Urinary bladder (tissue), 3 donors: ENCODE measurements at regions not wholly inside any gene's neighbourhood (a gene's known extent, or its start where the extent isn't known, plus 50 kb on each side); places are given as distances from the start of the nearest gene placed in this dataset.

Experiments used
- DNase-seq: peaks from one replicate; pipeline ENCODE4 v3.0.0-alpha.2; 2015; ENCODE audit errors: extremely low spot score
- H3K27ac ChIP-seq: one replicate; pipeline ENCODE4 v1.5.1; 2013; ENCODE audit warnings: low read depth, mild to moderate bottlenecking, moderate library complexity
- H3K36me3 ChIP-seq: one replicate; pipeline ENCODE4 v1.6.1; 2013; ENCODE audit warnings: mild to moderate bottlenecking, moderate library complexity; ENCODE audit not compliant: insufficient read depth
- H3K4me1 ChIP-seq: one replicate; pipeline ENCODE4 v1.6.1; 2013; ENCODE audit warnings: mild to moderate bottlenecking, moderate library complexity; ENCODE audit not compliant: insufficient read depth
- H3K4me3 ChIP-seq: one replicate; pipeline ENCODE4 v1.5.1; 2013; ENCODE audit warnings: low read depth, low read length
- WGBS: extraction: QIAGEN DNeasy Blood & Tissue Kit; methylation state at CpG from one replicate; pipeline ENCODE4 v1.1.7; 2013; 5-methylcytosine and 5-hydroxymethylcytosine counted together
- donor health status: healthy with polysubstance abuse.
- donor health status: healthy.

DNA sequence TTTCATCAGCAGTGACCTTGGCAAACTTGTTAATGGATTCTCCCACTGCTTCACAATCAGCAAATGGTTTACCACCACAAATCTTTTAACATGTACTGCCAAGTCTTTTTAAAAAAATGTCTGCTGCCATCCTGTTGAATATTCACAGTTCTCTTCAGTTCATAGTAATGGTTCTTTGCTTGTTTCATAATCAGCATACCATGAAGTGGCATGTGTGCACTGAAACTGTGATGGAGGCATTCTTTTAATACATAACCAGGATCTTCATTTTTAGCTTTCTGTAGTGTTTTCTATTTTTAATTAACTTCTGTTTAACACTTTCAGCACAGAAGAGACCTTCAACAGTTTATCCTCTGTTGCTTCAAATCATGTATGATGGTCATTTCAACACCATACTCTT lies 230.1 kb upstream of the ARSJ start:
- no peaks in the 10 kb centered on the region for H3K4me1 ChIP-seq
- H3K4me3 ChIP-seq, result no peak overlapping the region
- H3K27ac ChIP-seq, result no peak overlapping the region
- H3K36me3 ChIP-seq, result no peaks in the 10 kb centered on the region
- DNase-seq, result no peak

DNA sequence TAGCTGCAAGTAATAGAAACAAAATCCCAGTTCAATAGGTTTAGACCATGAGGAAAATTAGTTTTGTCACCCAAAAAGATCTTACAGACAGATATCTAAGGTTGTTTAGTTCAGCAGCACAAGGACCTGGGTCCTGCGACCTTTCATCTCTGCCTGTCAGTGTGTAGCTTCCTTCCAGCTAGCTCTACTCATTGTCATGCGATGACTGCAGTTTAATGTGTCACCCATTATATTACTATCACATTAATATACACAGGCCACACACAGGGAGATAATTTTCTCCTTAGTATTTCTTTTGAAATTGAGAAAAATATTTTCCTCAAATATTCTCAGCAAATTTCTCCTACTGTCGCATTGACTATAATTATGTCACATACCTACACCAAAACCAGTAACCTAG lies 232.1 kb upstream of the ARSJ start:
- no peak overlapping the region for H3K4me3 ChIP-seq
- 93% methylated on average over 3 of the region's 3 CpGs for WGBS
- no peaks in the 10 kb centered on the region for H3K36me3 ChIP-seq
- no peak for DNase-seq
- no peak overlapping the region for H3K27ac ChIP-seq
- H3K4me1 ChIP-seq, result no peaks in the 10 kb centered on the region

DNA sequence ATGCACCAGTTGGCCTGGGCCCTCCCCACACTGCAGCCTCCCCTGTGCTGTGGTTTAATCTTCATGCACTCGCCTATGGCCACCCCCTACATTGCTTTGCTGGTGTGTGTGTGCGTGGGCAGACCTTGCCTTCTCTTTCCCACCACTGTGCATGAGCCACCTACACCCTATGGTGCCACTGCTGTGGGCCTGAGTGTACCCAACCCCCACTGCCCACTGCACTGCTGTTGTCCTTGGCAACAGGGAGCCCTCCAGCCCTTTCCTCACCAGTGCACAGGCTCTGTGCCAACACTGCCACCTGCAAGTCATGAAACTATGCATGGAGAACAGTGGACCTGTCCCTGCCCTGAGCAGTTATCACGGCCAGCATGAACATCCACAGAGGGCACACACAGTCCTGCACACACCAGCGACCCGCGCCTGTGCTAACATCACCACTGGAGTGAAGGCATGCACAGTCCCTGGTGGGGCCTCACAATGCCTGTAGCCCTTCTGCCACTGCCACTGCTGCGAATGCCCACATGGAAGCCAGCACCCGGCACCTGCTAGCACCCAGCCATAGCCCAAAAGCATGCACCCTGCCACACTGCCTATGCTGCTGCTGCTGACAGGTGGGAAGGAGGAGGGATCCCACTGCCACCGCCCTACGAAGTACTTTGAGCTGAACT lies 237.8 kb upstream of the ARSJ start:
- no peak overlapping the region for H3K4me3 ChIP-seq
- H3K27ac ChIP-seq, result no peak overlapping the region
- WGBS, result 92% methylated on average over 10 of the region's 10 CpGs
- no peaks in the 10 kb centered on the region for H3K36me3 ChIP-seq
- H3K4me1 ChIP-seq, result no peaks in the 10 kb centered on the region
- no peak for DNase-seq

DNA sequence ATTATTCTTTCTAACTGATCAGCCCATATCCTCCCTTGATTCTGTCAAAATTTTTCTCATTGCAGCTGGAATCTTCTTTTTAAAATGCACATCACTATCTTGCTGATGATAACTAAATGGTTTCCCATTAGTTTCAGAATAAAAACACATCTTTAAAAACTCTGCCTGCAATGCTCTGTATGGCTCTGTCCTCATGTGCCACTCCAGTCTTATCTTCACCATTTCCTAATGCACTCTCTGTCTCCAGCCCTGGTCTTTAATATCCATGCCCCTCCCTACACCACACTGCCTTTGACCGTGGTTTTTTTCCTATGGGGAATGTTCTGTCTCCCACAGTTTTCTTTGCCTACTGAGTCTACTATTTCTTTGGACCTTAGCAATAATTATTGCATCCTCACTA lies 244.1 kb upstream of the ARSJ start:
- Histone ChIP-seq H3K4me3 (no peak overlapping the region), H3K27ac (no peak overlapping the region), H3K4me1 (no peaks in the 10 kb centered on the region), H3K36me3 (no peaks in the 10 kb centered on the region)
- 48% methylated on average over 1 of the region's 1 CpG for WGBS
- no peak for DNase-seq

DNA sequence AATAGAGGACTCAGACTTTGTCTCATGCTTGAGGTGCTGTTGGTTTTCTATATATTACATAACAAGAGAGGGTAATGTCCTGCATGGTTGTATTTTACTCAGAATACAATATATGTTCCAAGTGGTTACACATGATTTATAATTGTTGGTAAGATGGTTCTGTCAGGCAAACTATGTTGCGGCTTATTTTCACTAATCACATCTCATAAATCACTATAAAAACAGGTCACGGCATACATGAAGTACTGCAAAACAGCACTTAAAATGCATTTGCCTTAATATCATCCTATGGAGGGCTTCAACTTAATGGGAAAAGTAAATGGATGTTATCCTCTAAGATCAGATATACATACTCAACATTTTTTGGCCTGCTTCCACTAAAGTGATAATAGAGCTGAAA lies 246.0 kb upstream of the ARSJ start:
- WGBS, result 37% methylated on average over 2 of the region's 2 CpGs
- Histone ChIP-seq H3K4me3 (no peak overlapping the region), H3K36me3 (no peaks in the 10 kb centered on the region), H3K27ac (no peak overlapping the region), H3K4me1 (no peaks in the 10 kb centered on the region)
- DNase-seq, result no peak

DNA sequence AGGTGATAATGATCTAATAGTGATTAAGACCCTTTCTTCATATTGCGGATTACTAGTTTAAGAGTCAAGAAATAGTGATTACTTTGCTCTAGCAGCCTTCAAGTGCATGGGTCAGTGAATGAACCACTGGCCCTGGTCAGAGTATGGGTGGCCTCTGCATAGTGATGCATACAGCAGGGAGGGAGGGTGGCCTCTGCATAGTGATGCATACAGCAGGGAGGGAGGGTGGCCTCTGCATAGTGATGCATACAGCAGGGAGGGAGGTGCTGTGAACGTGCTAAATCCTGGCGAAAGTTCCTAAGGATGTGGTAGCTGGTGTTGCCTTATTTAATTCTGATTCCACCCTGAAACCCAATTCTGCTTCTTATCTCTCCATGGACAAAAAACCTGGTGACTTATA lies 246.7 kb upstream of the ARSJ start:
- H3K27ac ChIP-seq, result no peak overlapping the region
- H3K4me3 ChIP-seq, result no peak overlapping the region
- no peaks in the 10 kb centered on the region for H3K4me1 ChIP-seq
- WGBS, result 69% methylated on average over 3 of the region's 3 CpGs
- DNase-seq, result no peak
- no peaks in the 10 kb centered on the region for H3K36me3 ChIP-seq

DNA sequence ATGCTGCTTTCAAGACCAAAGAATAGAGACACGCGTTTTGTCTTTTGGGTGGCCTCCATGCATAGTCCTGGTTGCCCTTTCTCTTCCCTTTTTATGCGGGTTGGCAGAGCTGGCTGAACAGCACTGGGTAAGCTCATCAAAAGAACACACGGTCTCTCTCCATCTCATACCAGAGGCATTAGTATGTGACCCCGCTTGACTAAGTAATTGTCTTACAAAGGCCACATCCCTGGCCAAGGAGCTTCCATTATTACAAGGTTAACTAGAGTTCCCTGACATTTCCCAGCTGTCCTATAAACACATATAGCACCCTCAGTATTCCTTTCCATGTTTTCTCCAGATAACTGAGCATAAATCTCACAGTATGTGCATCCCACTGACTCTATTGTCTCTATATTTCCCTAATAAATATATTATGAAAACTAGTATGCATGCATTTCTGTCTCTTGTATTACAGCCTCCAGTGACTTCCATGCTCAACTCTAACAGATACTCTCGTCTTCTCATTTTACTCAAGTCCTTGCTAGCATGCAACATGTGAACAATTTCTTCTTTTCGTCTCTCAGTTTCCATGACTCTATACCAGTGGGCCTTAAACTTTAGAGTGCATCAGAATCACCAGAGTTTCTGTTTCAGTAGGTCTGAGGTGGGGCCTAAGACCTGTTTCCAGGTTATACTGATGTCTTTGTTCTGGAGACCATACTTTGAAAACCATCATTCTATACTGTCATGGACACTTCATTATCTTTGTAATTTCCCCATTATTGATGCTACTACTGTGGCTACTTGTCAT lies 247.7 kb upstream of the ARSJ start:
- no peaks in the 10 kb centered on the region for H3K4me1 ChIP-seq
- 86% methylated on average over 7 of the region's 7 CpGs for WGBS
- H3K4me3 ChIP-seq, result no peak overlapping the region
- H3K36me3 ChIP-seq, result no peaks in the 10 kb centered on the region
- H3K27ac ChIP-seq, result no peak overlapping the region
- no peak for DNase-seq

DNA sequence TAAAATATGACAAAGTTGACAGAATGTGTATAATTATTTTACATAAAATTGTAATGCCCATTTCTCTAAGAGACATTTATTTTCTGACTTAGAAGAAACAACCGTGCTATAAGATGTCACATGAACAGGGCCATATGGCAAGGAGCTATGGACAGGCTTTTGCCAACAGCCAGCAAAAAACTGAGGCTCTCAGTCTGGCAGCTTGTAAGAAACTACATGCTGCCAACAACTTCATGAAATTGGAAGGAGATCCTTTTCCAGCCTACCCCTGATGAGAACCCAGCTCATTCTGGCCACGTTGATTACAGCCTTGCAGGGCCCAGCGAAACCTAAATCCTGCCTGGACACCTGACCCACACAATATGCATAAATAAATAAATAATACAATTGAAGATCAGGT lies 250.3 kb upstream of the ARSJ start:
- Histone ChIP-seq H3K4me1 (no peaks in the 10 kb centered on the region), H3K27ac (no peak overlapping the region), H3K4me3 (no peak overlapping the region), H3K36me3 (no peaks in the 10 kb centered on the region)
- DNase-seq, result no peak
- WGBS, result 73% methylated on average over 3 of the region's 3 CpGs

DNA sequence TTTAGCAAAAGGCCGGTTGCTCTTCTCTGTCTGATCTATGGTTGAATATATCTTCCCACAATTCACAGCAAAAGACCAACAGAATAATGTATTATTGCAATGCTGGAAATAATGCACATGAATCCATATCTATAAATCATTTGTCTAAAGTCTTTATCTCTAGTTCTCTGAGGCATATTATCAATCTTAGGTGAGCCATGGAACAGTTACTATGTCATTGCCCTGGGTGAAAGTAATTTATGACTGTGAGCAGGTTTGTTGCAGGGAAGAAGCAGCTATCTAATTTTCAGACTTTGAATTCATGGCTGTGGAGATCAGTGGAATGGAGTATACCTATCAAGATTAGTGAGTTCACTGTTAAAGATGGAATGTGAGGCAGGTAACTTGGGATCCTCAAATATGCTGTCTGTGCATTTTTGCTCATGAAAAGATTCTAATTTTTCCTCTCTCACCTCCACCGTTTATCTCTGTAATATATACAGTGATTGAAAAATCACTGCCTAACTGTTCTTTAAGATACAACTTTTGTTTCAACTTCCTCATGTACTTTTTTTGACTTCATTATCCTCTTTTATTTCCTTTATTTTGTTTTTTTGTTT lies 256.8 kb upstream of the ARSJ start:
- no peaks in the 10 kb centered on the region for H3K36me3 ChIP-seq
- 86% methylated on average over 2 of the region's 2 CpGs for WGBS
- H3K27ac ChIP-seq, result no peak overlapping the region
- H3K4me1 ChIP-seq, result no peaks in the 10 kb centered on the region
- DNase-seq, result no peak
- no peak overlapping the region for H3K4me3 ChIP-seq

DNA sequence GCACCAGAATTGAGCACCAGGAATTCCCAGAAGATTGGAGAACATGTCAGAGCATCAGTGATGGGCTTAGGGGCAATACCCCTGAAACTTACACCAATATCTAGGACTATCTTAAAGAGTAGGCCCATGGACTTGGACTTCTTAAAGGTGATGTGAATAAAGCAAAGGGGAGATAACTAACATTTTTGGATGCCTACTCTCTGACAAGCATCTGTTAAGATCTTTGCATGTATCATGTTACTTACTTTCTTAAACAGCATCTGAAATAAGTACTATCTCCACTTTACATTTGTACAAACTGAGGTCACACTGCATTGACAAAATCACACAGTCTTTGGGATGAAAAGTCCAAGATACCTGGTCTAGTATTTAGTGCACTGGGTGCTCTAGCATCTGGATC lies 258.6 kb upstream of the ARSJ start:
- no peaks in the 10 kb centered on the region for H3K36me3 ChIP-seq
- no peak for DNase-seq
- no peak overlapping the region for H3K4me3 ChIP-seq
- no peaks in the 10 kb centered on the region for H3K4me1 ChIP-seq
- H3K27ac ChIP-seq, result no peak overlapping the region

DNA sequence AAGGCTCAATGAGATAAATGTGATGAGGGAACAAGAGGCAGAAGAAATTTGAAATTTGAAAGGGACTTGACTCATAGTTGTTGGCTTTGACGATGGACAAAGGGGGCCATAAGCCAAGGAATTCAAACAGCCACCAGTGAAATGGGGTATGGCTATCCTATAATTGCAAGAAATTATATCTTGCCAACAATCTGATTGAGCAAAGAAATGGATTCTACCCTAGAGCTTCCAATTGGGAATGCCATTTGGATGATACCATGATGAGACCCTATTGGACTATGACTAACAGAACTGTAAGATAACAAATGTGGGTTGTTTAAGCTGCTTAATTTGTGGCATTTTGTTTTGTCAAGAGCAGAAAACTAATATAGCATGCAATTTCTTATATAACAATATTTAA lies 270.1 kb upstream of the ARSJ start:
- Histone ChIP-seq H3K4me3 (no peak overlapping the region), H3K27ac (no peak overlapping the region), H3K4me1 (no peaks in the 10 kb centered on the region), H3K36me3 (no peaks in the 10 kb centered on the region)
- no peak for DNase-seq
- 97% methylated on average over 1 of the region's 1 CpG for WGBS

DNA sequence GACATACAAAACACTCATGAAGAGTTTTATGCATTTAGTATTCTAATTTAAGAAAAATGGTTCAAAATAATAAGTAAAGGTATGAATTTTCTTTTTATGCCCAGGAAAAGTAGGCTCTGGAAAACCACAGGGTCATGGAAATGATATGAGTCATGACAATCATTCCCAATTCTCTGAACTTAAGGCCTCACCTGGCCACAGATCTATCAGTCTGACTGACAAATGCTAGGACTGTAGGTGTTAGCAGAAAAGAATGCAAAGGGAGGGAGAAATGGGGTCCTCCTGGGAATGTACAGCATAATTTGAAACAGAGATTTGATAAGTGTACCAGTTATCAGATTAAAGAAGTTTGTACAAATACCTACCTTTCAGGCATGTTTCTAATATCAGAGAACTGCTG lies 270.5 kb upstream of the ARSJ start:
- no peak for DNase-seq
- Histone ChIP-seq H3K4me1 (no peaks in the 10 kb centered on the region), H3K4me3 (no peak overlapping the region), H3K36me3 (no peaks in the 10 kb centered on the region), H3K27ac (no peak overlapping the region)

DNA sequence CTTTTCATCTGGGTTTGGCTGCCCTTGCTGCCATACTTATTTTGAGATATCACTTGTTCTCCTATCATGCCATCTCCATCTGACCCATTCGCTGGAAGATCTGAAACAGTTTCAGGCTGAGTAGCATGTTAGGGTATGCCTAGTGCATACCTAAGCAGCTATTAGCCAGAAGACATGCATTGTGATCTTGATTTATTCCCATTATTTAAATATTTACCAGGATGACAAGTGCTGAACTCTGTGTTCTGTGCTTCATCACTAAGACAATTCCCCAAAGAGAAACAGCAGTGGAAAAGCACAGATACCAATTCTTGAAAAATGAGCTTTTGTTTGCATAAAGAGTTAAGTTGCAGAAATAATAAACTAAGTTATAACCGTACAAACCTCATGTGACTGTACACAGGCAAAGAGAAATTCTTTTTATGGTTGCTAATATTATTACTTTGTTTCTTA lies 271.0 kb upstream of the ARSJ start:
- Histone ChIP-seq H3K36me3 (no peaks in the 10 kb centered on the region), H3K4me3 (no peak overlapping the region), H3K4me1 (no peaks in the 10 kb centered on the region), H3K27ac (no peak overlapping the region)
- DNase-seq, result no peak
- WGBS, result 47% methylated on average over 2 of the region's 2 CpGs

DNA sequence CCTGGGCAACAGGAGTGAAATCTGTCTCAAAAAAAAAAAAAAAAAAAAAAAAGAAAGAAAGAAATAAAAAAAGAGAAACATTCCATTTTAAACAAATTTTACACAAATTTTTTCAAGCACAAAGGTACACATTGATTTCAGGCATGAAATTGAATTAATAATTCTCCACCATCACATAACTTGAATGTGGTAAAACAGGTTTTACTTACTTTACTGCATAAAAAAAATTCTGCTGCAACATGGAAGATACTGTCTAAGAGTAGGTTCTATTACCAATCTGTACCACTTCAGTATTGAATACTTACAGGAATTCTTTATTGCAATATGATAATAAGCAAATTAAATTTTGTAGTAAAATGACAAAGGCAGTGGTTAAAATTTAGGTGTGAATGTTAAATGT lies 271.6 kb upstream of the ARSJ start:
- DNase-seq, result no peak
- no peak overlapping the region for H3K27ac ChIP-seq
- no peaks in the 10 kb centered on the region for H3K36me3 ChIP-seq
- no peaks in the 10 kb centered on the region for H3K4me1 ChIP-seq
- H3K4me3 ChIP-seq, result no peak overlapping the region
